Activated CD8-positive, alpha-beta T cell treated with anti-CD3 and anti-CD28 coated beads, Interleukin-2, amount 10 ng/mL, durations not matched to agents 7 days and 5 days (primary cell): ENCODE measurements at regions not wholly inside any gene's neighbourhood (a gene's known extent, or its start where the extent isn't known, plus 50 kb on each side); places are given as distances from the start of the nearest gene placed in this dataset.
"Not testable (repeated sequence)": the region's sequence is repeated elsewhere in the genome, so short reads cannot be mapped to it uniquely, and the experiment has no call there.

Source experiments
- ATAC-seq: fragments of 150-1000 bp; cut with Tn5 transposase; one replicate; pipeline ENCODE4 v1.10.0; 2021; ENCODE audit warnings: moderate library complexity
- CTCF ChIA-PET: fragments of 350-600 bp; sonication (Branson Sonifier 250); formaldehyde crosslinking; loops from one replicate; lab custom pipeline; 2021; ENCODE audit warnings: antibody characterized with exemption; lab: Charles Lee
- POLR2A ChIA-PET: fragments of 350-600 bp; sonication (Branson Sonifier 250); formaldehyde crosslinking; loops from one replicate; lab custom pipeline; 2021; ENCODE audit warnings: antibody characterized with exemption; lab: Charles Lee
- DNase-seq: peaks from one replicate; pipeline ENCODE4 v3.0.0-alpha.2; 2020
- H3K27ac Mint-ChIP-seq: one replicate; pipeline ENCODE4 v1.8.0; 2021; ENCODE audit warnings: mild to moderate bottlenecking, mixed read lengths
- H3K27me3 Mint-ChIP-seq: one replicate; pipeline ENCODE4 v1.8.0; 2021; ENCODE audit warnings: low read depth, mixed read lengths
- H3K36me3 Mint-ChIP-seq: one replicate; pipeline ENCODE4 v1.8.0; 2021; ENCODE audit warnings: low read depth, mixed read lengths
- H3K4me1 Mint-ChIP-seq: one replicate; pipeline ENCODE4 v1.8.0; 2021; ENCODE audit warnings: low read depth, mixed read lengths
- H3K4me3 Mint-ChIP-seq: one replicate; pipeline ENCODE4 v1.8.0; 2021; ENCODE audit warnings: mild to moderate bottlenecking, mixed read lengths
- H3K9me3 Mint-ChIP-seq: one replicate; pipeline ENCODE4 v1.8.0; 2022; ENCODE audit warnings: mixed read lengths; ENCODE audit not compliant: insufficient read depth

- H3K4me1 Mint-ChIP-seq: no peaks in the 10 kb centered on the region
- H3K36me3 Mint-ChIP-seq: no peaks in the 10 kb centered on the region
- no peak overlapping the region for H3K4me3 Mint-ChIP-seq
- DNase-seq: no peak
- ChIA-PET CTCF (no interaction called here), POLR2A (no interaction called here)
- ATAC-seq: no peak
- no peak overlapping the region for H3K27ac Mint-ChIP-seq
- no peaks in the 10 kb centered on the region for H3K9me3 Mint-ChIP-seq
- H3K27me3 Mint-ChIP-seq: peaks cover 4% of the 10 kb centered on the region
These were observed 404.2 kb downstream of the STK39 start for GRCh38 chr2:167843217-167843616.

GRCh38 chr2:167842047-167842446 is 405.3 kb downstream of the STK39 start:
- H3K27me3 Mint-ChIP-seq: peaks cover 4% of the 10 kb centered on the region
- no peaks in the 10 kb centered on the region for H3K36me3 Mint-ChIP-seq
- H3K27ac Mint-ChIP-seq: no peak overlapping the region
- DNase-seq (no peak), ATAC-seq (no peak)
- POLR2A ChIA-PET: no interaction called here
- H3K4me1 Mint-ChIP-seq: no peaks in the 10 kb centered on the region
- H3K9me3 Mint-ChIP-seq: no peaks in the 10 kb centered on the region
- CTCF ChIA-PET: no interaction called here
- H3K4me3 Mint-ChIP-seq: no peak overlapping the region

GRCh38 chr2:167835290-167835689 is 412.1 kb downstream of the STK39 start:
- H3K36me3 Mint-ChIP-seq, H3K4me1 Mint-ChIP-seq, DNase-seq, POLR2A ChIA-PET, H3K27me3 Mint-ChIP-seq, H3K4me3 Mint-ChIP-seq, ATAC-seq, CTCF ChIA-PET, H3K27ac Mint-ChIP-seq, H3K9me3 Mint-ChIP-seq: not testable (repeated sequence)

- H3K9me3 Mint-ChIP-seq: no peaks in the 10 kb centered on the region
These were observed 412.7 kb downstream of the STK39 start for GRCh38 chr2:167834707-167835106.

GRCh38 chr2:167833294-167833693 is 414.1 kb downstream of the STK39 start:
- Mint-ChIP-seq H3K36me3 (no peaks in the 10 kb centered on the region), H3K27me3 (peaks cover 4% of the 10 kb centered on the region), H3K27ac (no peak overlapping the region), H3K4me1 (no peaks in the 10 kb centered on the region), H3K4me3 (no peak overlapping the region), H3K9me3 (no peaks in the 10 kb centered on the region)
- DNase-seq: no peak
- ChIA-PET POLR2A (no interaction called here), CTCF (no interaction called here)
- ATAC-seq: no peak

More at GRCh38 chr2:167834707-167835106, 412.7 kb downstream of the STK39 start:
- DNase-seq: no peak
- ChIA-PET CTCF (no interaction called here), POLR2A (no interaction called here)
- H3K27me3 Mint-ChIP-seq: peaks cover 4% of the 10 kb centered on the region
- no peak overlapping the region for H3K27ac Mint-ChIP-seq
- no peak overlapping the region for H3K4me3 Mint-ChIP-seq
- ATAC-seq: no peak
- H3K36me3 Mint-ChIP-seq: no peaks in the 10 kb centered on the region
- H3K4me1 Mint-ChIP-seq: no peaks in the 10 kb centered on the region

GRCh38 chr2:167832868-167833287 is 414.5 kb downstream of the STK39 start:
- ChIA-PET CTCF (no interaction called here), POLR2A (no interaction called here)
- DNase-seq (no peak), ATAC-seq (no peak)
- no peak overlapping the region for H3K27ac Mint-ChIP-seq
- H3K4me3 Mint-ChIP-seq: no peak overlapping the region
- peaks cover 4% of the 10 kb centered on the region for H3K27me3 Mint-ChIP-seq
- no peaks in the 10 kb centered on the region for H3K9me3 Mint-ChIP-seq
- H3K4me1 Mint-ChIP-seq: no peaks in the 10 kb centered on the region
- no peaks in the 10 kb centered on the region for H3K36me3 Mint-ChIP-seq

GRCh38 chr2:167827352-167828097 is 419.9 kb downstream of the STK39 start:
- DNase-seq (no peak), ATAC-seq (no peak)
- H3K9me3 Mint-ChIP-seq: no peaks in the 10 kb centered on the region
- ChIA-PET POLR2A (no interaction called here), CTCF (no interaction called here)
- no peaks in the 10 kb centered on the region for H3K36me3 Mint-ChIP-seq
- no peak overlapping the region for H3K27ac Mint-ChIP-seq
- H3K4me1 Mint-ChIP-seq: no peaks in the 10 kb centered on the region
- H3K4me3 Mint-ChIP-seq: no peak overlapping the region
- H3K27me3 Mint-ChIP-seq: peaks cover 4% of the 10 kb centered on the region

GRCh38 chr2:167826906-167827305 is 420.5 kb downstream of the STK39 start:
- H3K36me3 Mint-ChIP-seq: no peaks in the 10 kb centered on the region

GRCh38 chr2:167825664-167826063 is 421.7 kb downstream of the STK39 start:
- no peaks in the 10 kb centered on the region for H3K4me1 Mint-ChIP-seq
- no peak overlapping the region for H3K27ac Mint-ChIP-seq
- ChIA-PET POLR2A (no interaction called here), CTCF (no interaction called here)
- no peak overlapping the region for H3K4me3 Mint-ChIP-seq
- H3K27me3 Mint-ChIP-seq: no peaks in the 10 kb centered on the region
- no peaks in the 10 kb centered on the region for H3K36me3 Mint-ChIP-seq
- no peaks in the 10 kb centered on the region for H3K9me3 Mint-ChIP-seq
- ATAC-seq: no peak
- DNase-seq: no peak

More at GRCh38 chr2:167826906-167827305, 420.5 kb downstream of the STK39 start:
- ATAC-seq (no peak), DNase-seq (no peak)
- no peak overlapping the region for H3K4me3 Mint-ChIP-seq
- no peak overlapping the region for H3K27ac Mint-ChIP-seq
- H3K27me3 Mint-ChIP-seq: peaks cover 4% of the 10 kb centered on the region
- no peaks in the 10 kb centered on the region for H3K4me1 Mint-ChIP-seq
- H3K9me3 Mint-ChIP-seq: no peaks in the 10 kb centered on the region
- ChIA-PET POLR2A (no interaction called here), CTCF (no interaction called here)

GRCh38 chr2:167822690-167823465 is 424.5 kb downstream of the STK39 start:
- H3K4me1 Mint-ChIP-seq: no peaks in the 10 kb centered on the region
- H3K27ac Mint-ChIP-seq: no peak overlapping the region
- H3K4me3 Mint-ChIP-seq: no peak overlapping the region
- no peak for DNase-seq
- no peaks in the 10 kb centered on the region for H3K36me3 Mint-ChIP-seq
- ChIA-PET CTCF (no interaction called here), POLR2A (no interaction called here)
- H3K27me3 Mint-ChIP-seq: no peaks in the 10 kb centered on the region
- no peaks in the 10 kb centered on the region for H3K9me3 Mint-ChIP-seq
- ATAC-seq: no peak

GRCh38 chr2:167820488-167820887 is 426.9 kb downstream of the STK39 start:
- no peak for ATAC-seq
- Mint-ChIP-seq H3K4me3 (no peak overlapping the region), H3K9me3 (no peaks in the 10 kb centered on the region), H3K4me1 (no peaks in the 10 kb centered on the region), H3K27me3 (no peaks in the 10 kb centered on the region), H3K36me3 (no peaks in the 10 kb centered on the region), H3K27ac (no peak overlapping the region)
- POLR2A ChIA-PET: no interaction called here
- CTCF ChIA-PET: no interaction called here
- no peak for DNase-seq

GRCh38 chr2:167818521-167818920 is 428.9 kb downstream of the STK39 start:
- no peak overlapping the region for H3K4me3 Mint-ChIP-seq

More at GRCh38 chr2:167818521-167818920, 428.9 kb downstream of the STK39 start:
- DNase-seq (no peak), ATAC-seq (no peak)
- Mint-ChIP-seq H3K4me1 (no peaks in the 10 kb centered on the region), H3K27me3 (no peaks in the 10 kb centered on the region), H3K9me3 (no peaks in the 10 kb centered on the region), H3K27ac (no peak overlapping the region), H3K36me3 (no peaks in the 10 kb centered on the region)
- CTCF ChIA-PET: no interaction called here
- POLR2A ChIA-PET: no interaction called here
